Endodermal cell (in vitro differentiated cells): ENCODE measurements at regions not wholly inside any gene's neighbourhood (a gene's known extent, or its start where the extent isn't known, plus 50 kb on each side); places are given as distances from the start of the nearest gene placed in this dataset.

Experiments used
- DNase-seq: peaks from one replicate; pipeline ENCODE4 v3.0.0-alpha.2; 2017
- H3K27ac ChIP-seq: 2 replicates; pipeline ENCODE4 v1.5.1; 2013; ENCODE audit warnings: mild to moderate bottlenecking, low read depth, low read length, moderate library complexity
- H3K27me3 ChIP-seq: 2 replicates; pipeline ENCODE4 v1.6.1; 2013; ENCODE audit warnings: mild to moderate bottlenecking, low read length, moderate library complexity; ENCODE audit not compliant: insufficient read depth, control insufficient read depth, poor library complexity, severe bottlenecking
- H3K36me3 ChIP-seq: 2 replicates; pipeline ENCODE4 v1.7.0; 2013; ENCODE audit warnings: mild to moderate bottlenecking, low read length, moderate library complexity; ENCODE audit not compliant: control insufficient read depth, insufficient read depth
- H3K4me1 ChIP-seq: one replicate; pipeline ENCODE4 v1.7.0; 2013; ENCODE audit warnings: low read length; ENCODE audit not compliant: control insufficient read depth, insufficient read depth
- H3K4me3 ChIP-seq: 2 replicates; pipeline ENCODE4 v1.5.1; 2013; ENCODE audit warnings: mild to moderate bottlenecking, low read length, moderate library complexity
- H3K9ac ChIP-seq: 2 replicates; pipeline ENCODE4 v1.6.1; 2013; ENCODE audit warnings: mild to moderate bottlenecking, low read length, moderate library complexity; ENCODE audit not compliant: poor library complexity, severe bottlenecking; ENCODE audit errors: extremely low read depth
- H3K9me3 ChIP-seq: 2 replicates; pipeline ENCODE4 v1.6.1; 2013; ENCODE audit warnings: mild to moderate bottlenecking, low read length, moderate library complexity; ENCODE audit not compliant: control insufficient read depth
- H3K27ac Mint-ChIP-seq: 2 replicates; pipeline ENCODE4 v1.8.0; 2020; ENCODE audit warnings: mixed read lengths
- H3K27me3 Mint-ChIP-seq: 2 replicates; pipeline ENCODE4 v1.8.0; 2021; ENCODE audit warnings: mild to moderate bottlenecking, mixed read lengths; ENCODE audit not compliant: insufficient read depth
- H3K36me3 Mint-ChIP-seq: 2 replicates; pipeline ENCODE4 v1.8.0; 2020; ENCODE audit warnings: low read depth, mixed read lengths
- H3K4me1 Mint-ChIP-seq: 2 replicates; pipeline ENCODE4 v1.8.0; 2020; ENCODE audit warnings: mixed read lengths
- H3K4me3 Mint-ChIP-seq: 2 replicates; pipeline ENCODE4 v1.8.0; 2020; ENCODE audit warnings: mild to moderate bottlenecking, moderate library complexity, mixed read lengths
- H3K9me3 Mint-ChIP-seq: 2 replicates; pipeline ENCODE4 v1.8.0; 2020; ENCODE audit warnings: mild to moderate bottlenecking, mixed read lengths
- whole genome bisulfite sequencing, 2 experiments: methylation state at CpG; one replicate each; pipeline versions ENCODE4 v1.1.5 to v1.1.7; 2013; ENCODE audit warnings: missing lambda C conversion rate in 2 of 2, mixed read lengths in 1 of 2; ENCODE audit not compliant: insufficient coverage in 1 of 2, insufficient read length in 1 of 2; 5-methylcytosine and 5-hydroxymethylcytosine counted together
- TF ChIP-seq, protein P1 (sequence below): fragments of 200-600 bp; sonication (generic); conservative IDR thresholded peaks from 2 replicates; pipeline ENCODE4 v1.5.0; 2021; ENCODE audit warnings: antibody characterized with exemption, mild to moderate bottlenecking

GRCh38 chr4:22903913-22904312, 211.2 kb downstream of the GBA3 start:
- DNase-seq, result no peak
- Histone ChIP-seq H3K27ac (no peak overlapping the region), H3K9me3 (no peaks in the 10 kb centered on the region), H3K36me3 (no peaks in the 10 kb centered on the region), H3K4me3 (no peak overlapping the region), H3K4me1 (peaks cover 4% of the 10 kb centered on the region), H3K9ac (no peak overlapping the region), H3K27me3 (no peaks in the 10 kb centered on the region)
- Mint-ChIP-seq H3K4me1 (peaks cover 4% of the 10 kb centered on the region), H3K4me3 (no peak overlapping the region), H3K27ac (no peak overlapping the region), H3K36me3 (no peaks in the 10 kb centered on the region), H3K27me3 (no peaks in the 10 kb centered on the region), H3K9me3 (peaks cover 3% of the 10 kb centered on the region)
- 90 to 91% methylated on average over 2 to 3 of the region's 3 CpGs for WGBS, 2 experiments
- TF ChIP-seq, protein P1, sequence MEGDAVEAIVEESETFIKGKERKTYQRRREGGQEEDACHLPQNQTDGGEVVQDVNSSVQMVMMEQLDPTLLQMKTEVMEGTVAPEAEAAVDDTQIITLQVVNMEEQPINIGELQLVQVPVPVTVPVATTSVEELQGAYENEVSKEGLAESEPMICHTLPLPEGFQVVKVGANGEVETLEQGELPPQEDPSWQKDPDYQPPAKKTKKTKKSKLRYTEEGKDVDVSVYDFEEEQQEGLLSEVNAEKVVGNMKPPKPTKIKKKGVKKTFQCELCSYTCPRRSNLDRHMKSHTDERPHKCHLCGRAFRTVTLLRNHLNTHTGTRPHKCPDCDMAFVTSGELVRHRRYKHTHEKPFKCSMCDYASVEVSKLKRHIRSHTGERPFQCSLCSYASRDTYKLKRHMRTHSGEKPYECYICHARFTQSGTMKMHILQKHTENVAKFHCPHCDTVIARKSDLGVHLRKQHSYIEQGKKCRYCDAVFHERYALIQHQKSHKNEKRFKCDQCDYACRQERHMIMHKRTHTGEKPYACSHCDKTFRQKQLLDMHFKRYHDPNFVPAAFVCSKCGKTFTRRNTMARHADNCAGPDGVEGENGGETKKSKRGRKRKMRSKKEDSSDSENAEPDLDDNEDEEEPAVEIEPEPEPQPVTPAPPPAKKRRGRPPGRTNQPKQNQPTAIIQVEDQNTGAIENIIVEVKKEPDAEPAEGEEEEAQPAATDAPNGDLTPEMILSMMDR, result no peak

DNA sequence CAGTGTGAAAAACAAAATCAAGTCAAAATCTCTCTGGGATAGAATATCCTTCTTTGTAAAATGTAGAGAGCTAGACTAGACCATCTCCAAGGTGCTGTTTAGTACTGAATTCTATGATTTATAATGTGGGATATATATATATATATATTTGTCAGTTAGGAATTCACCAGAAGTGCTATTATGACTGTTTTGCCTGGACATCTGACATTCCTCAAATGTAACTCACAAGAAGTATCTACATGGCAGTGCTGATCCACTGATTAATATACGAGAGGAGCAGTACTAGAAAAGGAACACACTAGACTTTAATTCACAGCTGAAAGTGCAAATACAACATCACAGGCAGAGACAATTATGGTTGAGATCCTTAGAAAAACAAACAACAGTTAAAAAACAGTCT, 208.9 kb downstream of the GBA3 start:
- no peak overlapping the region for H3K4me3 ChIP-seq
- WGBS, 2 experiments, result 100% methylated on average over 1 of the region's 1 CpG
- Mint-ChIP-seq H3K9me3 (no peaks in the 10 kb centered on the region), H3K4me1 (peaks cover 4% of the 10 kb centered on the region), H3K4me3 (no peak overlapping the region), H3K36me3 (no peaks in the 10 kb centered on the region), H3K27me3 (no peaks in the 10 kb centered on the region), H3K27ac (no peak overlapping the region)
- H3K4me1 ChIP-seq, result peaks cover 4% of the 10 kb centered on the region
- no peaks in the 10 kb centered on the region for H3K36me3 ChIP-seq
- H3K9me3 ChIP-seq, result no peaks in the 10 kb centered on the region
- no peaks in the 10 kb centered on the region for H3K27me3 ChIP-seq
- H3K9ac ChIP-seq, result no peak overlapping the region
- DNase-seq, result no peak
- no peak overlapping the region for H3K27ac ChIP-seq
- TF ChIP-seq, protein P1, result no peak

DNA sequence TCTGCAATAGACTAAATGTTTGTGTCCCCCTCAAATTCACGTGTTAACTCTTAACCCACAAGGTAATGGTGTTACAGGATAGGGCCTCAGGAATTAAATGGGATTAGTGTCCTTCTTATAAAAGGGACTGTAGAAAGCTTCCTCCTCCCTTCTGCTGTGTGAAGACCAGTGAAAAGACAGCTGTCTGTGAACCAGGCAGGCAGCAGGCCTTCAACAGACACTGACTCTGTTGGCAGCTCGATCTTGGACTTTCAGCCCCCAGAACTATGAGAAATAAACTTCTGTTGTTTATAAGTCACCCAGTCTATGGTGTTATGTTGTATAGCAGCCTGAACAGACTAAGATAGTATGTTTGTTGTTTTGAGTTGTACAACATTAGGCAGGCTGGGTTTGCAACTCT, 208.1 kb downstream of the GBA3 start:
- no peak overlapping the region for H3K4me3 Mint-ChIP-seq
- Histone ChIP-seq H3K36me3 (no peaks in the 10 kb centered on the region), H3K4me1 (peaks cover 4% of the 10 kb centered on the region), H3K9me3 (no peaks in the 10 kb centered on the region), H3K9ac (no peak overlapping the region), H3K27me3 (no peaks in the 10 kb centered on the region), H3K27ac (no peak overlapping the region), H3K4me3 (no peak overlapping the region)
- WGBS, 2 experiments, result 86% methylated on average over 2 of the region's 2 CpGs; no CpG with 5 or more reads in 1 of the 2 experiments
- no peak overlapping the region for H3K27ac Mint-ChIP-seq
- H3K4me1 Mint-ChIP-seq, result peaks cover 4% of the 10 kb centered on the region
- no peak for DNase-seq
- H3K27me3 Mint-ChIP-seq, result no peaks in the 10 kb centered on the region
- no peaks in the 10 kb centered on the region for H3K36me3 Mint-ChIP-seq
- TF ChIP-seq, protein P1, result no peak
- H3K9me3 Mint-ChIP-seq, result no peaks in the 10 kb centered on the region
